Transverse colon (tissue), 4 donors: ENCODE measurements at regions not wholly inside any gene's neighbourhood (a gene's known extent, or its start where the extent isn't known, plus 50 kb on each side); places are given as distances from the start of the nearest gene placed in this dataset.

Experiments used
- DNase-seq: peaks from one replicate; pipeline ENCODE4 v3.0.0-alpha.2; 2019
- H3K27ac ChIP-seq, 4 donors: fragments of 200-600 bp; sonication (generic); 2 replicates each; pipeline ENCODE4 v1.5.1; 2016 to 2018; ENCODE audit warnings: inconsistent platforms in 4 of 4
- H3K27me3 ChIP-seq: fragments of 200-600 bp; sonication (generic); 2 replicates; pipeline ENCODE4 v1.5.1; 2017; ENCODE audit warnings: inconsistent platforms
- H3K36me3 ChIP-seq, 4 donors: fragments of 200-600 bp; sonication (generic); 2 replicates each; pipeline ENCODE4 v1.5.1; 2017 to 2019; ENCODE audit warnings: inconsistent platforms in 4 of 4
- H3K4me1 ChIP-seq, 4 donors: fragments of 200-600 bp; sonication (generic); 2 replicates each; pipeline ENCODE4 v1.5.1; 2017 to 2020; ENCODE audit warnings: inconsistent platforms in 4 of 4
- H3K4me3 ChIP-seq, 4 donors: fragments of 200-600 bp; sonication (generic); 1 replicate in 1 of 4; 2 replicates in 3 of 4; pipeline versions ENCODE4 v1.5.1 to v1.6.1; 2017 to 2019; ENCODE audit warnings: inconsistent platforms in 4 of 4
- H3K9me3 ChIP-seq, 2 donors: fragments of 200-600 bp; sonication (generic); 2 replicates each; pipeline ENCODE4 v1.5.1; 2017 to 2019; ENCODE audit warnings: inconsistent platforms in 2 of 2
- CTCF ChIP-seq, 5 experiments: fragments of 200-600 bp in 3 of 5; fragments of 450-650 bp in 2 of 5; sonication (generic) in 3 of 5; IDR thresholded peaks; 1 replicate in 2 of 5; 2 replicates in 3 of 5; pipeline ENCODE4 v1.5.1; 2016 to 2017; ENCODE audit warnings: antibody characterized with exemption in 5 of 5, inconsistent platforms in 3 of 5, mild to moderate bottlenecking in 2 of 5, moderate library complexity in 1 of 5
- EP300 ChIP-seq: sonication (generic); formaldehyde crosslinking; IDR thresholded peaks from one replicate; pipeline ENCODE4 v1.6.1; 2017; ENCODE audit warnings: antibody characterized with exemption, low read depth
- POLR2A ChIP-seq: fragments of 450-650 bp; IDR thresholded peaks from one replicate; pipeline ENCODE4 v1.6.1; 2016; ENCODE audit warnings: antibody characterized with exemption, mild to moderate bottlenecking, moderate library complexity
- POLR2AphosphoS5 ChIP-seq, 3 donors: sonication (generic); formaldehyde crosslinking; IDR thresholded peaks; one replicate each; pipeline ENCODE4 v1.6.1; 2016; ENCODE audit warnings: antibody characterized with exemption in 3 of 3
- WGBS, 2 donors: methylation state at CpG; one replicate each; pipeline ENCODE4 v1.1.5; 2018; ENCODE audit warnings: low coverage in 1 of 2; 5-methylcytosine and 5-hydroxymethylcytosine counted together
- in situ Hi-C, 4 donors: fragments of 200-750 bp; cut with MboI; loops; one replicate each; pipeline versions ENCODE4 v1.15.0 to v1.15.1; 2017; ENCODE audit warnings: low sequenced_read_pairs in 3 of 4, low pct_ligation_motif_present in 1 of 4, low pct_unique_long_range_greater_than_20kb in 1 of 4
- intact Hi-C: fragments of 100-400 bp; cut with DNase I; formaldehyde crosslinking; loops from one replicate; pipeline ENCODE4 v1.15.1; 2023; ENCODE audit warnings: low total_unique reads

GRCh38 chr6:2558861-2559801, 191.6 kb downstream of the MYLK4 start:
- 79 to 82% methylated on average over 7 to 24 of the region's 25 CpGs for WGBS, 2 donors
- intact Hi-C loops: no loop called here
- TF ChIP-seq EP300: no peak
- no peak for TF ChIP-seq POLR2AphosphoS5 (IDR thresholded peaks at IDR 0.05)
- no peak for TF ChIP-seq POLR2A
- TF ChIP-seq CTCF (IDR thresholded peaks at IDR 0.05): no peak
- H3K9me3 ChIP-seq: no peaks in the 10 kb centered on the region
- no peak overlapping the region for H3K27ac ChIP-seq
- in situ Hi-C loops: no loop called here
- H3K4me1 ChIP-seq: no peaks in the 10 kb centered on the region
- no peak for DNase-seq
- no peak overlapping the region for H3K4me3 ChIP-seq
- no peaks in the 10 kb centered on the region for H3K27me3 ChIP-seq
- no peaks in the 10 kb centered on the region for H3K36me3 ChIP-seq

- Histone ChIP-seq H3K36me3 (no peaks in the 10 kb centered on the region), H3K27ac (no peak overlapping the region), H3K9me3 (no peaks in the 10 kb centered on the region), H3K4me1 (no peaks in the 10 kb centered on the region), H3K4me3 (no peak overlapping the region), H3K27me3 (no peaks in the 10 kb centered on the region)
- intact Hi-C loops (no loop called here), in situ Hi-C loops (no loop called here)
- DNase-seq: no peak
- 66 to 70% methylated on average over 2 to 13 of the region's 13 CpGs for WGBS, 2 donors
- TF ChIP-seq CTCF (IDR thresholded peaks at IDR 0.05): no peak
- no peak for TF ChIP-seq POLR2A
- TF ChIP-seq EP300: no peak
- no peak for TF ChIP-seq POLR2AphosphoS5 (IDR thresholded peaks at IDR 0.05)
Observed at GRCh38 chr6:2558098-2558680, 192.5 kb downstream of the MYLK4 start.

- Histone ChIP-seq H3K27me3 (no peaks in the 10 kb centered on the region), H3K4me3 (no peak overlapping the region), H3K4me1 (no peaks in the 10 kb centered on the region), H3K36me3 (no peaks in the 10 kb centered on the region), H3K27ac (no peak overlapping the region), H3K9me3 (no peaks in the 10 kb centered on the region)
- 89% methylated on average over 7 of the region's 7 CpGs; no CpG with 5 or more reads in 1 of the 2 donors for WGBS, 2 donors
- in situ Hi-C loops (no loop called here), intact Hi-C loops (no loop called here)
- DNase-seq: no peak
- no peak for TF ChIP-seq EP300
- TF ChIP-seq CTCF (IDR thresholded peaks at IDR 0.05): no peak
- no peak for TF ChIP-seq POLR2AphosphoS5 (IDR thresholded peaks at IDR 0.05)
- TF ChIP-seq POLR2A: no peak
Observed at GRCh38 chr6:2557181-2557720, 193.5 kb downstream of the MYLK4 start.

- no peak for DNase-seq
- TF ChIP-seq POLR2AphosphoS5 (IDR thresholded peaks at IDR 0.05) (no peak), CTCF (IDR thresholded peaks at IDR 0.05) (no peak), EP300 (no peak), POLR2A (no peak)
- WGBS, 2 donors: 87 to 100% methylated on average over 2 to 5 of the region's 5 CpGs
- H3K27ac ChIP-seq: no peak overlapping the region
- intact Hi-C loops: no loop called here
- no peaks in the 10 kb centered on the region for H3K4me1 ChIP-seq
- H3K4me3 ChIP-seq: no peak overlapping the region
- no peaks in the 10 kb centered on the region for H3K27me3 ChIP-seq
- H3K9me3 ChIP-seq: no peaks in the 10 kb centered on the region
- H3K36me3 ChIP-seq: no peaks in the 10 kb centered on the region
- in situ Hi-C loops: no loop called here
Observed at GRCh38 chr6:2556761-2557160, 194.0 kb downstream of the MYLK4 start.
